H9 (cell line): ENCODE measurements at regions not wholly inside any gene's neighbourhood (a gene's known extent, or its start where the extent isn't known, plus 50 kb on each side); places are given as distances from the start of the nearest gene placed in this dataset.

Experiments used
- DNase-seq: peaks from one replicate; pipeline ENCODE4 v3.0.0-alpha.2; 2017
- H2AFZ ChIP-seq: one replicate; pipeline ENCODE4 v1.6.1; 2013; ENCODE audit warnings: mild to moderate bottlenecking, low read length, control low read depth, moderate library complexity
- H2AK5ac ChIP-seq: 2 replicates; pipeline ENCODE4 v1.6.1; 2013; ENCODE audit warnings: low read length, control low read depth, mixed read lengths; ENCODE audit not compliant: insufficient read length
- H2BK120ac ChIP-seq: one replicate; pipeline ENCODE4 v1.6.1; 2013; ENCODE audit warnings: low read depth, mild to moderate bottlenecking, low read length, control low read depth, inconsistent platforms; ENCODE audit not compliant: poor library complexity, severe bottlenecking
- H2BK12ac ChIP-seq: 2 replicates; pipeline ENCODE4 v1.6.1; 2013; ENCODE audit warnings: low read length, control low read depth, mixed read lengths, low read depth; ENCODE audit not compliant: insufficient read length
- H2BK15ac ChIP-seq: 2 replicates; pipeline ENCODE4 v1.6.1; 2013; ENCODE audit warnings: low read depth, low read length, control low read depth
- H2BK20ac ChIP-seq: one replicate; pipeline ENCODE4 v1.6.1; 2013; ENCODE audit warnings: low read depth, mild to moderate bottlenecking, low read length, control low read depth, inconsistent platforms; ENCODE audit not compliant: poor library complexity, severe bottlenecking
- H2BK5ac ChIP-seq: 2 replicates; pipeline ENCODE4 v1.6.1; 2013; ENCODE audit warnings: low read length, control low read depth, mixed read lengths; ENCODE audit not compliant: insufficient read length
- H3K14ac ChIP-seq: 2 replicates; pipeline ENCODE4 v1.6.1; 2013; ENCODE audit warnings: low read length, control low read depth; ENCODE audit not compliant: insufficient read depth
- H3K18ac ChIP-seq: 2 replicates; pipeline ENCODE4 v1.6.1; 2013; ENCODE audit warnings: low read depth, mild to moderate bottlenecking, mixed read lengths, low read length, control low read depth; ENCODE audit not compliant: insufficient read length
- H3K23ac ChIP-seq: 2 replicates; pipeline ENCODE4 v1.6.1; 2013; ENCODE audit warnings: low read length, control low read depth, mixed read lengths, low read depth; ENCODE audit not compliant: insufficient read length
- H3K23me2 ChIP-seq: 2 replicates; pipeline ENCODE4 v1.6.1; 2013; ENCODE audit warnings: low read depth, mild to moderate bottlenecking, mixed read lengths, low read length, control low read depth; ENCODE audit not compliant: insufficient read length, poor library complexity, severe bottlenecking
- H3K27ac ChIP-seq: 2 replicates; pipeline ENCODE4 v1.5.1; 2013; ENCODE audit warnings: low read length, control low read depth, mixed read lengths, low read depth; ENCODE audit not compliant: insufficient read length
- H3K27me3 ChIP-seq: 2 replicates; pipeline ENCODE4 v1.6.1; 2013; ENCODE audit warnings: low read length, control low read depth, inconsistent platforms; ENCODE audit not compliant: insufficient read depth
- H3K4ac ChIP-seq: 2 replicates; pipeline ENCODE4 v1.6.1; 2013; ENCODE audit warnings: low read depth, mild to moderate bottlenecking, control low read depth, inconsistent platforms, low read length, moderate library complexity
- H3K4me1 ChIP-seq: 2 replicates; pipeline ENCODE4 v1.6.1; 2013; ENCODE audit warnings: low read length, control low read depth, inconsistent platforms; ENCODE audit not compliant: insufficient read depth
- H3K4me2 ChIP-seq: 2 replicates; pipeline ENCODE4 v1.6.1; 2013; ENCODE audit warnings: low read length, control low read depth, mixed read lengths; ENCODE audit not compliant: insufficient read length, insufficient read depth
- H3K56ac ChIP-seq: 2 replicates; pipeline ENCODE4 v1.6.1; 2013; ENCODE audit warnings: low read depth, mild to moderate bottlenecking, mixed read lengths, low read length, control low read depth; ENCODE audit not compliant: insufficient read length
- H3K79me1 ChIP-seq: 2 replicates; pipeline ENCODE4 v1.6.1; 2013; ENCODE audit warnings: low read depth, mild to moderate bottlenecking, moderate library complexity, low read length, control low read depth, inconsistent platforms; ENCODE audit not compliant: insufficient read depth, poor library complexity, severe bottlenecking
- H3K79me2 ChIP-seq: 2 replicates; pipeline ENCODE4 v1.6.1; 2013; ENCODE audit warnings: low read length, control low read depth, inconsistent platforms; ENCODE audit not compliant: insufficient read depth
- H3K9ac ChIP-seq: 2 replicates; pipeline ENCODE4 v1.6.1; 2013; ENCODE audit warnings: low read length, control low read depth, mixed read lengths; ENCODE audit not compliant: insufficient read length; ENCODE audit errors: extremely low read depth
- H3K9me3 ChIP-seq: one replicate; pipeline ENCODE4 v1.6.1; 2013; ENCODE audit warnings: low read depth, low read length, inconsistent platforms; ENCODE audit not compliant: control insufficient read depth
- H3T11ph ChIP-seq: one replicate; pipeline ENCODE4 v1.6.1; 2013; ENCODE audit warnings: mild to moderate bottlenecking, low read length, control low read depth, inconsistent platforms
- H4K20me1 ChIP-seq: one replicate; pipeline ENCODE4 v1.6.1; 2013; ENCODE audit not compliant: control insufficient read depth, insufficient read length, insufficient read depth
- H4K5ac ChIP-seq: 2 replicates; pipeline ENCODE4 v1.6.1; 2013; ENCODE audit warnings: low read depth, mild to moderate bottlenecking, mixed read lengths, low read length, control low read depth; ENCODE audit not compliant: insufficient read length
- H4K8ac ChIP-seq: replicated peaks from 2 replicates; pipeline ENCODE4 v1.6.1; 2013; ENCODE audit warnings: low read length, control low read depth, mixed read lengths, low read depth; ENCODE audit not compliant: insufficient read length
- H4K91ac ChIP-seq: 2 replicates; pipeline ENCODE4 v1.6.1; 2013; ENCODE audit warnings: low read depth, mild to moderate bottlenecking, moderate library complexity, mixed read lengths, low read length, control low read depth; ENCODE audit not compliant: insufficient read length
- H3K27ac Mint-ChIP-seq, 3 experiments: 2 replicates in 2 of 3; 3 replicates in 1 of 3; pipeline ENCODE4 v1.8.0; 2020 to 2021; ENCODE audit warnings: mixed read lengths in 3 of 3, mild to moderate bottlenecking in 1 of 3, moderate library complexity in 1 of 3
- H3K27me3 Mint-ChIP-seq: 2 replicates; pipeline ENCODE4 v1.8.0; 2021; ENCODE audit warnings: low read depth, mild to moderate bottlenecking, moderate library complexity, mixed read lengths
- H3K36me3 Mint-ChIP-seq, 3 experiments: 2 replicates in 2 of 3; 3 replicates in 1 of 3; pipeline ENCODE4 v1.8.0; 2020 to 2021; ENCODE audit warnings: low read depth in 3 of 3, mixed read lengths in 3 of 3; ENCODE audit not compliant: insufficient read depth in 1 of 3
- H3K4me1 Mint-ChIP-seq, 2 experiments: 2 replicates each; pipeline ENCODE4 v1.8.0; 2020; ENCODE audit warnings: mixed read lengths in 2 of 2
- H3K4me3 Mint-ChIP-seq, 2 experiments: 2 replicates in 1 of 2; 3 replicates in 1 of 2; pipeline ENCODE4 v1.8.0; 2020 to 2021; ENCODE audit warnings: mild to moderate bottlenecking in 2 of 2, mixed read lengths in 2 of 2, moderate library complexity in 1 of 2
- H3K9me3 Mint-ChIP-seq, 2 experiments: 2 replicates in 1 of 2; 3 replicates in 1 of 2; pipeline ENCODE4 v1.8.0; 2020; ENCODE audit warnings: mild to moderate bottlenecking in 2 of 2, mixed read lengths in 2 of 2, moderate library complexity in 1 of 2
- WGBS: extraction: QIAGEN DNeasy Blood & Tissue Kit; methylation state at CpG from one replicate; pipeline ENCODE4 v1.1.7; 2013; ENCODE audit warnings: missing lambda C conversion rate, low lambda C conversion rate, mixed read lengths; ENCODE audit not compliant: insufficient read length; ENCODE audit errors: extremely low coverage; 5-methylcytosine and 5-hydroxymethylcytosine counted together
- TF ChIP-seq, protein P1 (sequence below): fragments of 200-600 bp; sonication (generic); conservative IDR thresholded peaks from 3 replicates; pipeline ENCODE4 v1.8.0; 2021; ENCODE audit warnings: antibody characterized with exemption, mild to moderate bottlenecking

GRCh38 chr1:214935258-214935657, 147.3 kb upstream of the KCNK2 start:
- DNase-seq, result no peak
- Histone ChIP-seq H3K9me3 (no peaks in the 10 kb centered on the region), H3K27me3 (no peaks in the 10 kb centered on the region), H2BK5ac (no peak overlapping the region), H3K79me1 (no peaks in the 10 kb centered on the region), H3K9ac (no peak overlapping the region), H3K23me2 (no peaks in the 10 kb centered on the region), H4K8ac (no peak overlapping the region), H4K91ac (no peak overlapping the region), H3K4ac (no peak overlapping the region), H4K20me1 (no peaks in the 10 kb centered on the region), H2BK20ac (no peak overlapping the region), H3K18ac (no peak overlapping the region), H3K14ac (no peak overlapping the region), H3K27ac (no peak overlapping the region), H2BK120ac (no peak overlapping the region), H3K79me2 (no peaks in the 10 kb centered on the region; the same call in 1 of the 2 replicates), H3K4me1 (no peaks in the 10 kb centered on the region), H4K5ac (no peak overlapping the region), H3T11ph (no peak overlapping the region), H3K23ac (no peak overlapping the region), H2BK15ac (no peak overlapping the region), H2BK12ac (no peak overlapping the region), H3K4me2 (no peak overlapping the region), H3K56ac (no peak overlapping the region), H2AK5ac (no peak overlapping the region), H2AFZ (no peak overlapping the region)
- Mint-ChIP-seq H3K4me3 (no peak overlapping the region), H3K4me1 (no peaks in the 10 kb centered on the region), H3K27me3 (no peaks in the 10 kb centered on the region), H3K27ac (no peak overlapping the region), H3K36me3 (no peaks in the 10 kb centered on the region), H3K9me3 (no peaks in the 10 kb centered on the region)
- no CpG with 5 or more reads among the region's 1 CpG for WGBS
- TF ChIP-seq, protein P1, sequence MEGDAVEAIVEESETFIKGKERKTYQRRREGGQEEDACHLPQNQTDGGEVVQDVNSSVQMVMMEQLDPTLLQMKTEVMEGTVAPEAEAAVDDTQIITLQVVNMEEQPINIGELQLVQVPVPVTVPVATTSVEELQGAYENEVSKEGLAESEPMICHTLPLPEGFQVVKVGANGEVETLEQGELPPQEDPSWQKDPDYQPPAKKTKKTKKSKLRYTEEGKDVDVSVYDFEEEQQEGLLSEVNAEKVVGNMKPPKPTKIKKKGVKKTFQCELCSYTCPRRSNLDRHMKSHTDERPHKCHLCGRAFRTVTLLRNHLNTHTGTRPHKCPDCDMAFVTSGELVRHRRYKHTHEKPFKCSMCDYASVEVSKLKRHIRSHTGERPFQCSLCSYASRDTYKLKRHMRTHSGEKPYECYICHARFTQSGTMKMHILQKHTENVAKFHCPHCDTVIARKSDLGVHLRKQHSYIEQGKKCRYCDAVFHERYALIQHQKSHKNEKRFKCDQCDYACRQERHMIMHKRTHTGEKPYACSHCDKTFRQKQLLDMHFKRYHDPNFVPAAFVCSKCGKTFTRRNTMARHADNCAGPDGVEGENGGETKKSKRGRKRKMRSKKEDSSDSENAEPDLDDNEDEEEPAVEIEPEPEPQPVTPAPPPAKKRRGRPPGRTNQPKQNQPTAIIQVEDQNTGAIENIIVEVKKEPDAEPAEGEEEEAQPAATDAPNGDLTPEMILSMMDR, result no peak
